H1 (cell line): ENCODE measurements at regions not wholly inside any gene's neighbourhood (a gene's known extent, or its start where the extent isn't known, plus 50 kb on each side); places are given as distances from the start of the nearest gene placed in this dataset.

Source experiments
- CTCF ChIA-PET: fragments of 300-600 bp; sonication (Branson Sonifier 250); formaldehyde crosslinking; loops from one replicate; lab custom pipeline; 2021; ENCODE audit not compliant: partially characterized antibody; lab: Charles Lee
- POLR2A ChIA-PET: fragments of 300-600 bp; sonication (Branson Sonifier 250); formaldehyde crosslinking; loops from one replicate; lab custom pipeline; 2021; ENCODE audit warnings: inconsistent platforms; ENCODE audit not compliant: partially characterized antibody; lab: Charles Lee
- DNase-seq, 2 experiments: peaks; one replicate each; pipeline versions ENCODE4 v3.0.0 to v3.0.0-alpha.2; 2010 to 2022; ENCODE audit warnings: low spot score in 2 of 2, low read depth in 1 of 2, mixed read lengths in 1 of 2
- FAIRE-seq: peaks from 2 replicates; lab custom pipeline; 2011; peaks lifted over from hg19 to GRCh38; lab: Jason Lieb, UNC
- H2AFZ ChIP-seq: 2 replicates; pipeline ENCODE4 v1.8.1; 2012; ENCODE audit warnings: low read length, inconsistent platforms
- H2AK5ac ChIP-seq: 2 replicates; pipeline ENCODE4 v1.6.1; 2013; ENCODE audit warnings: low read depth, low read length
- H2BK120ac ChIP-seq: replicated peaks from 2 replicates; pipeline ENCODE3; 2013; ENCODE audit warnings: low read depth, low read length, inconsistent platforms
- H2BK12ac ChIP-seq: 2 replicates; pipeline ENCODE4 v1.6.1; 2013; ENCODE audit warnings: low read depth, low read length
- H2BK15ac ChIP-seq: 2 replicates; pipeline ENCODE4 v1.6.1; 2013; ENCODE audit warnings: low read length
- H2BK20ac ChIP-seq: 2 replicates; pipeline ENCODE4 v1.6.1; 2013; ENCODE audit warnings: low read length
- H2BK5ac ChIP-seq: 2 replicates; pipeline ENCODE4 v1.6.1; 2013; ENCODE audit warnings: low read depth, low read length
- H3K14ac ChIP-seq: 2 replicates; pipeline ENCODE4 v1.6.1; 2013; ENCODE audit warnings: inconsistent platforms; ENCODE audit not compliant: insufficient read length
- H3K18ac ChIP-seq: 2 replicates; pipeline ENCODE4 v1.6.1; 2013; ENCODE audit warnings: low read length; ENCODE audit errors: extremely low read depth
- H3K23ac ChIP-seq: 2 replicates; pipeline ENCODE4 v1.6.1; 2013; ENCODE audit warnings: inconsistent platforms; ENCODE audit not compliant: insufficient read length
- H3K23me2 ChIP-seq: 2 replicates; pipeline ENCODE4 v1.6.1; 2013; ENCODE audit warnings: low read depth, low read length
- H3K27ac ChIP-seq: 2 replicates; pipeline ENCODE4 v1.6.1; 2011; ENCODE audit warnings: low read depth, low read length, inconsistent platforms
- H3K27me3 ChIP-seq, 4 experiments: replicated peaks in 1 of 4; 1 replicate in 1 of 4; 2 replicates in 3 of 4; pipeline versions ENCODE4 v1.6.1 to v1.8.1; 2011 to 2013; ENCODE audit warnings: low read length in 3 of 4, mild to moderate bottlenecking in 3 of 4, inconsistent platforms in 2 of 4, mixed read lengths in 2 of 4, moderate library complexity in 1 of 4; ENCODE audit not compliant: control insufficient read depth in 3 of 4, insufficient read depth in 3 of 4; ENCODE audit errors: extremely low read depth in 1 of 4
- H3K36me3 ChIP-seq, 4 experiments: 2 replicates each; pipeline versions ENCODE4 v1.6.1 to v1.8.1; 2011 to 2013; ENCODE audit warnings: mild to moderate bottlenecking in 4 of 4, low read length in 3 of 4, moderate library complexity in 2 of 4, control low read depth in 1 of 4, inconsistent platforms in 1 of 4; ENCODE audit not compliant: insufficient read depth in 4 of 4, control insufficient read depth in 2 of 4
- H3K4ac ChIP-seq: replicated peaks from 2 replicates; pipeline ENCODE3; 2013; ENCODE audit warnings: low read length, low read depth, mixed read lengths, inconsistent platforms; ENCODE audit not compliant: insufficient read length
- H3K4me1 ChIP-seq, 4 experiments: replicated peaks in 1 of 4; 1 replicate in 1 of 4; 2 replicates in 3 of 4; pipeline versions ENCODE4 v1.6.1 to v1.8.1; 2011 to 2013; ENCODE audit warnings: low read length in 3 of 4, inconsistent platforms in 2 of 4, mixed read lengths in 1 of 4; ENCODE audit not compliant: insufficient read depth in 4 of 4, control insufficient read depth in 3 of 4
- H3K4me2 ChIP-seq, 2 experiments: 2 replicates each; pipeline versions ENCODE4 v1.6.1 to v1.8.1; 2011 to 2013; ENCODE audit warnings: low read depth in 2 of 2, low read length in 2 of 2, control low read depth in 1 of 2, inconsistent platforms in 1 of 2, mild to moderate bottlenecking in 1 of 2; ENCODE audit not compliant: insufficient read depth in 1 of 2
- H3K4me3 ChIP-seq, 4 experiments: fragments of 200-600, 300-600 bp in 1 of 4; sonication (generic), shearing (Covaris generic), sonication (Bioruptor Twin) in 1 of 4; 2 replicates each; pipeline versions ENCODE4 v1.5.1 to v1.8.1; 2011 to 2016; ENCODE audit warnings: low read length in 4 of 4, low read depth in 3 of 4, control low read depth in 2 of 4, inconsistent platforms in 2 of 4, mild to moderate bottlenecking in 2 of 4, mixed read lengths in 1 of 4, moderate library complexity in 1 of 4; ENCODE audit not compliant: insufficient read depth in 2 of 4; ENCODE audit errors: extremely low read depth in 1 of 4
- H3K56ac ChIP-seq: replicated peaks from 2 replicates; pipeline ENCODE3; 2013; ENCODE audit warnings: low read depth, mild to moderate bottlenecking, mixed read lengths, low read length, inconsistent platforms; ENCODE audit not compliant: insufficient read length
- H3K79me1 ChIP-seq: 2 replicates; pipeline ENCODE4 v1.6.1; 2013; ENCODE audit warnings: low read depth, low read length, control low read depth
- H3K79me2 ChIP-seq, 2 experiments: 2 replicates each; pipeline versions ENCODE4 v1.6.1 to v1.8.1; 2012 to 2013; ENCODE audit warnings: low read length in 2 of 2, mild to moderate bottlenecking in 2 of 2, inconsistent platforms in 1 of 2; ENCODE audit not compliant: insufficient read depth in 2 of 2, control insufficient read depth in 1 of 2
- H3K9ac ChIP-seq, 4 experiments: replicated peaks in 1 of 4; 1 replicate in 1 of 4; 2 replicates in 3 of 4; pipeline versions ENCODE4 v1.6.1 to v1.8.1; 2011 to 2013; ENCODE audit warnings: low read depth in 3 of 4, low read length in 3 of 4, control low read depth in 2 of 4, mild to moderate bottlenecking in 2 of 4, moderate library complexity in 2 of 4, inconsistent platforms in 1 of 4; ENCODE audit errors: extremely low read depth in 1 of 4
- H3K9me3 ChIP-seq, 2 experiments: 2 replicates each; pipeline versions ENCODE4 v1.6.1 to v1.8.1; 2012 to 2013; ENCODE audit warnings: mild to moderate bottlenecking in 2 of 2, moderate library complexity in 2 of 2, control low read depth in 1 of 2, inconsistent platforms in 1 of 2, low read depth in 1 of 2, low read length in 1 of 2, mixed read lengths in 1 of 2; ENCODE audit not compliant: insufficient read depth in 2 of 2
- H4K20me1 ChIP-seq, 2 experiments: replicated peaks in 1 of 2; 2 replicates each; pipeline versions ENCODE3 to v1.8.1; 2011 to 2013; ENCODE audit warnings: inconsistent platforms in 2 of 2, low read length in 2 of 2, mild to moderate bottlenecking in 1 of 2; ENCODE audit not compliant: insufficient read depth in 2 of 2, control insufficient read depth in 1 of 2
- H4K5ac ChIP-seq: 2 replicates; pipeline ENCODE4 v1.6.1; 2013; ENCODE audit warnings: low read length, low read depth, mixed read lengths, inconsistent platforms; ENCODE audit not compliant: insufficient read length
- H4K8ac ChIP-seq: 2 replicates; pipeline ENCODE4 v1.8.0; 2013; ENCODE audit warnings: mild to moderate bottlenecking, moderate library complexity, low read length, inconsistent platforms; ENCODE audit not compliant: insufficient read depth; ENCODE audit errors: extremely low read depth
- H4K91ac ChIP-seq: replicated peaks from 2 replicates; pipeline ENCODE3; 2013; ENCODE audit warnings: low read length, mixed read lengths, inconsistent platforms; ENCODE audit not compliant: insufficient read length
- BRCA1 ChIP-seq: IDR thresholded peaks from 2 replicates; pipeline ENCODE4 v1.6.1; 2012; ENCODE audit warnings: low read depth, low read length, improper control_type of control experiment
- CBX8 ChIP-seq: fragments of 300-800, 300-1000 bp; sonication (generic); IDR thresholded peaks from 2 replicates; pipeline ENCODE4 v1.7.1; 2016; ENCODE audit warnings: low read depth, low read length, borderline replicate concordance
- CREB1 ChIP-seq: IDR thresholded peaks from 2 replicates; pipeline ENCODE4 v1.6.1; 2012; ENCODE audit warnings: inconsistent platforms
- GABPA ChIP-seq: IDR thresholded peaks from 2 replicates; pipeline ENCODE4 v1.6.1; 2011; ENCODE audit warnings: mild to moderate bottlenecking, low read length, moderate library complexity, borderline replicate concordance; ENCODE audit not compliant: insufficient read depth
- JUND ChIP-seq: IDR thresholded peaks from 2 replicates; pipeline ENCODE4 v1.6.1; 2011; ENCODE audit warnings: mild to moderate bottlenecking, improper control_type of control experiment, low read length
- NANOG ChIP-seq: IDR thresholded peaks from 2 replicates; pipeline ENCODE4 v1.6.1; 2011; ENCODE audit warnings: low read length, low read depth, mild to moderate bottlenecking, inconsistent platforms; ENCODE audit not compliant: insufficient read depth, poor library complexity, severe bottlenecking
- NRF1 ChIP-seq: IDR thresholded peaks from 2 replicates; pipeline ENCODE4 v1.6.1; 2011; ENCODE audit warnings: mild to moderate bottlenecking, low read depth, low read length, improper control_type of control experiment
- POU5F1 ChIP-seq: IDR thresholded peaks from 2 replicates; pipeline ENCODE4 v1.6.1; 2011; ENCODE audit warnings: low read depth, mild to moderate bottlenecking, low read length, moderate library complexity
- SIN3A ChIP-seq, 2 experiments: IDR thresholded peaks in 1 of 2; conservative IDR thresholded peaks in 1 of 2; 2 replicates each; pipeline ENCODE4 v1.6.1; 2011 to 2012; ENCODE audit warnings: low read length in 2 of 2, improper control_type of control experiment in 1 of 2, low read depth in 1 of 2, mild to moderate bottlenecking in 1 of 2
- SIRT6 ChIP-seq: IDR thresholded peaks from one replicate; pipeline ENCODE4 v1.7.1; 2012; ENCODE audit warnings: low read length, inconsistent platforms
- SIX5 ChIP-seq: IDR thresholded peaks from 2 replicates; pipeline ENCODE4 v1.6.1; 2011; ENCODE audit warnings: mild to moderate bottlenecking, low read depth, low read length
- SP1 ChIP-seq: IDR thresholded peaks from 2 replicates; pipeline ENCODE4 v1.6.1; 2011; ENCODE audit warnings: low read depth, low read length
- SRF ChIP-seq: IDR thresholded peaks from 2 replicates; pipeline ENCODE4 v1.6.1; 2011; ENCODE audit warnings: mild to moderate bottlenecking, low read depth, low read length, moderate library complexity
- TBP ChIP-seq: IDR thresholded peaks from 2 replicates; pipeline ENCODE4 v1.6.1; 2011; ENCODE audit warnings: low read depth, low read length, improper control_type of control experiment
- WGBS, 2 experiments: shearing (Covaris generic) in 1 of 2; methylation state at CpG; one replicate each; pipeline versions ENCODE4 v1.1.6 to v1.1.7; 2013 to 2015; ENCODE audit warnings: low lambda C conversion rate in 2 of 2, mixed read lengths in 2 of 2, inconsistent platforms in 1 of 2, low coverage in 1 of 2, missing lambda C conversion rate in 1 of 2; ENCODE audit not compliant: insufficient replicate concordance in 2 of 2, insufficient coverage in 1 of 2, insufficient read length in 1 of 2; ENCODE audit errors: extremely low coverage in 1 of 2, missing lambda C conversion rate in 1 of 2; 5-methylcytosine and 5-hydroxymethylcytosine counted together
- TF ChIP-seq, protein P1 (sequence below): IDR thresholded peaks from 2 replicates; pipeline ENCODE4 v1.6.1; 2012; ENCODE audit warnings: low read length, inconsistent platforms

DNA sequence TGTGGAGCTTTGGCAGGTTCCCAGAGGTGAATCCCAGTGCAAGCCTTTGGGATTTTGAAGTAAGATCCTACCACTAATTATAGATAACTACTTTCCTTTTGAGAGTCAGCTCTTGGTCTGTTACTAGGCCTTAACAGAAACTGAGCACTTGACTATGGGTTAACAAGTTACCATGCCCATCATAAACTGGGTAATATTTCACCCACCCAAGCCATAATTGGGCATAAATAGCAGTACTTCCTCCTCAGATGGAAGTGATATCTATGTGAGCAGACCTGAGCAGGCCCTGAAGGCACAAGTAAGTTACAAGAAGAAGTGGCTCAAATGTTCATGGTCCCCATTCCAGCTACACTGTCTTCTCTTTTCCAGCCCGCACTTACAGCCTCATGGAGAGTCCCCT lies 475.9 kb downstream of the LRRIQ3 start:
- H3K18ac ChIP-seq, result no peak overlapping the region
- H3K23me2 ChIP-seq, result no peaks in the 10 kb centered on the region; the same call in 1 of the 2 replicates
- H4K20me1 ChIP-seq, result no peaks in the 10 kb centered on the region
- no peak overlapping the region for H4K5ac ChIP-seq
- H2BK15ac ChIP-seq, result no peak overlapping the region
- H3K79me1 ChIP-seq, result no peaks in the 10 kb centered on the region
- no peaks in the 10 kb centered on the region for H3K9me3 ChIP-seq
- H2BK5ac ChIP-seq, result no peak overlapping the region
- no peak for TF ChIP-seq GABPA
- no peak for TF ChIP-seq NANOG
- no peak for TF ChIP-seq SRF
- no peak for TF ChIP-seq SIX5
- no peak for TF ChIP-seq NRF1
- TF ChIP-seq, protein P1, sequence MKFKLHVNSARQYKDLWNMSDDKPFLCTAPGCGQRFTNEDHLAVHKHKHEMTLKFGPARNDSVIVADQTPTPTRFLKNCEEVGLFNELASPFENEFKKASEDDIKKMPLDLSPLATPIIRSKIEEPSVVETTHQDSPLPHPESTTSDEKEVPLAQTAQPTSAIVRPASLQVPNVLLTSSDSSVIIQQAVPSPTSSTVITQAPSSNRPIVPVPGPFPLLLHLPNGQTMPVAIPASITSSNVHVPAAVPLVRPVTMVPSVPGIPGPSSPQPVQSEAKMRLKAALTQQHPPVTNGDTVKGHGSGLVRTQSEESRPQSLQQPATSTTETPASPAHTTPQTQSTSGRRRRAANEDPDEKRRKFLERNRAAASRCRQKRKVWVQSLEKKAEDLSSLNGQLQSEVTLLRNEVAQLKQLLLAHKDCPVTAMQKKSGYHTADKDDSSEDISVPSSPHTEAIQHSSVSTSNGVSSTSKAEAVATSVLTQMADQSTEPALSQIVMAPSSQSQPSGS, result no peak
- no peak for TF ChIP-seq CBX8
- no peak for TF ChIP-seq CREB1
- TF ChIP-seq SIN3A (conservative IDR thresholded peaks at IDR 0.05 in 1 of 2, IDR thresholded peaks at IDR 0.05 in 1 of 2; ENCODE audit: low read depth in 1 of 2, low read length in 2 of 2), result no peak
- TF ChIP-seq SP1, result no peak
- no peak for TF ChIP-seq TBP
- TF ChIP-seq SIRT6, result no peak
- TF ChIP-seq POU5F1, result no peak
- TF ChIP-seq JUND, result no peak
- no peak for TF ChIP-seq BRCA1
- TF ChIP-seq, all 59 proteins: peak for 0
- H4K91ac ChIP-seq, result no peak overlapping the region
- DNase-seq (no peak), FAIRE-seq (no peak)
- no peak overlapping the region for H4K8ac ChIP-seq
- H2AK5ac ChIP-seq, result no peak overlapping the region
- ChIA-PET CTCF (no interaction called here), POLR2A (no interaction called here)
- no peak overlapping the region for H2AFZ ChIP-seq
- no peak overlapping the region for H3K4ac ChIP-seq
- no peaks in the 10 kb centered on the region for H3K79me2 ChIP-seq
- no peak overlapping the region for H3K4me3 ChIP-seq
- no peak overlapping the region for H2BK20ac ChIP-seq
- no peak overlapping the region for H2BK12ac ChIP-seq
- H3K56ac ChIP-seq, result no peak overlapping the region
- H3K14ac ChIP-seq, result no peak overlapping the region
- no peak overlapping the region for H3K9ac ChIP-seq
- H3K23ac ChIP-seq, result no peak overlapping the region
- 89% methylated on average over 1 of the region's 1 CpG; no CpG with 5 or more reads in 1 of the 2 experiments for WGBS, 2 experiments
- no peak overlapping the region for H3K4me2 ChIP-seq
- no peaks in the 10 kb centered on the region for H3K27me3 ChIP-seq
- no peaks in the 10 kb centered on the region for H3K36me3 ChIP-seq
- H2BK120ac ChIP-seq, result no peak overlapping the region
- no peak overlapping the region for H3K27ac ChIP-seq
- H3K4me1 ChIP-seq, result no peaks in the 10 kb centered on the region
